Neural cell (in vitro differentiated cells): ENCODE measurements at regions not wholly inside any gene's neighbourhood (a gene's known extent, or its start where the extent isn't known, plus 50 kb on each side); places are given as distances from the start of the nearest gene placed in this dataset.

Source experiments
- H2AFZ ChIP-seq: fragments of 200-600, 300-800 bp; sonication (generic), shearing (Covaris generic); 2 replicates; pipeline ENCODE4 v1.6.0; 2014; ENCODE audit warnings: low read depth, mild to moderate bottlenecking, antibody characterized with exemption, low read length, moderate library complexity
- H3F3A ChIP-seq: fragments of 200-600 bp; shearing (Covaris generic); 2 replicates; pipeline ENCODE4 v1.6.1; 2016; ENCODE audit warnings: mild to moderate bottlenecking, moderate library complexity, mixed read lengths, antibody characterized with exemption, low read length; ENCODE audit not compliant: insufficient read depth, poor library complexity, severe bottlenecking
- H3K27ac ChIP-seq: fragments of 200-600, 300-800 bp; sonication (generic), shearing (Covaris generic); 2 replicates; pipeline ENCODE4 v1.5.1; 2014; ENCODE audit warnings: mild to moderate bottlenecking, low read length, moderate library complexity
- H3K27me3 ChIP-seq: fragments of 300-800, 200-600 bp; sonication (generic), shearing (Covaris generic); 2 replicates; pipeline ENCODE4 v1.6.0; 2014; ENCODE audit warnings: mild to moderate bottlenecking, low read depth, low read length, moderate library complexity; ENCODE audit not compliant: insufficient read depth
- H3K36me3 ChIP-seq: fragments of 300-800, 200-600 bp; sonication (generic), shearing (Covaris generic); 2 replicates; pipeline ENCODE4 v1.5.1; 2014; ENCODE audit warnings: mild to moderate bottlenecking, antibody characterized with exemption, low read length, moderate library complexity; ENCODE audit not compliant: insufficient read depth
- H3K4me2 ChIP-seq: fragments of 300-800, 200-600 bp; sonication (generic), shearing (Covaris generic); 2 replicates; pipeline ENCODE4 v1.6.0; 2014; ENCODE audit warnings: mild to moderate bottlenecking, low read length
- H3K4me3 ChIP-seq: fragments of 300-800, 200-600 bp; sonication (generic), shearing (Covaris generic); 2 replicates; pipeline ENCODE4 v1.5.1; 2014; ENCODE audit warnings: mild to moderate bottlenecking, low read length, moderate library complexity
- H3K79me2 ChIP-seq: fragments of 200-600 bp; shearing (Covaris generic); replicated peaks from 2 replicates; pipeline ENCODE4 v1.6.0; 2014; ENCODE audit warnings: mild to moderate bottlenecking, low read length, moderate library complexity; ENCODE audit not compliant: insufficient read depth
- H3K9ac ChIP-seq: fragments of 300-800, 200-600 bp; sonication (generic), shearing (Covaris generic); 2 replicates; pipeline ENCODE4 v1.6.1; 2016; ENCODE audit warnings: mild to moderate bottlenecking, low read length, mixed read lengths
- H3K9me2 ChIP-seq: fragments of 200-600 bp; shearing (Covaris generic); 2 replicates; pipeline ENCODE4 v1.6.1; 2016; ENCODE audit warnings: mild to moderate bottlenecking, low read length, mixed read lengths; ENCODE audit not compliant: insufficient read depth
- H3K9me3 ChIP-seq: fragments of 200-600, 300-800 bp; sonication (generic), shearing (Covaris generic); 2 replicates; pipeline ENCODE4 v1.6.1; 2016; ENCODE audit warnings: mild to moderate bottlenecking, mixed run types, low read length, moderate library complexity, mixed read lengths
- H4K20me1 ChIP-seq: fragments of 200-600 bp; shearing (Covaris generic); 2 replicates; pipeline ENCODE4 v1.6.1; 2016; ENCODE audit warnings: mild to moderate bottlenecking, mixed run types; ENCODE audit not compliant: insufficient read depth
- CTCF ChIP-seq: fragments of 450-650 bp; IDR thresholded peaks from 2 replicates; pipeline ENCODE4 v1.5.1; 2014; ENCODE audit warnings: antibody characterized with exemption, mild to moderate bottlenecking, moderate library complexity; ENCODE audit not compliant: poor library complexity, severe bottlenecking
- EP300 ChIP-seq: fragments of 450-650 bp; conservative IDR thresholded peaks from 2 replicates; pipeline ENCODE4 v1.6.1; 2014; ENCODE audit warnings: antibody characterized with exemption, mild to moderate bottlenecking, moderate library complexity; ENCODE audit not compliant: poor library complexity, severe bottlenecking
- EZH2 ChIP-seq: fragments of 200-600, 300-800 bp; shearing (Covaris generic), sonication (generic); IDR thresholded peaks from 2 replicates; pipeline ENCODE4 v1.6.1; 2014; ENCODE audit warnings: antibody characterized with exemption, low read length, borderline replicate concordance, mild to moderate bottlenecking; ENCODE audit not compliant: insufficient read depth, poor library complexity, severe bottlenecking
- POLR2AphosphoS5 ChIP-seq: IDR thresholded peaks from 2 replicates; pipeline ENCODE4 v1.6.1; 2012
- RAD21 ChIP-seq: fragments of 450-650 bp; conservative IDR thresholded peaks from 2 replicates; pipeline ENCODE4 v1.6.1; 2014; ENCODE audit warnings: antibody characterized with exemption, mild to moderate bottlenecking, moderate library complexity
- REST ChIP-seq: IDR thresholded peaks from 2 replicates; pipeline ENCODE4 v1.6.1; 2012; ENCODE audit warnings: borderline replicate concordance
- SMC3 ChIP-seq: fragments of 450-650 bp; conservative IDR thresholded peaks from 2 replicates; pipeline ENCODE4 v1.6.1; 2014; ENCODE audit warnings: antibody characterized with exemption, mild to moderate bottlenecking, moderate library complexity; ENCODE audit not compliant: poor library complexity
- TAF1 ChIP-seq: IDR thresholded peaks from 2 replicates; pipeline ENCODE4 v1.6.1; 2012; ENCODE audit warnings: low read depth

- Histone ChIP-seq H3K9me3 (peaks cover 5% of the 10 kb centered on the region), H3K9ac (no peak overlapping the region), H3K4me3 (no peak overlapping the region), H3K79me2 (no peaks in the 10 kb centered on the region), H3K4me2 (no peak overlapping the region), H2AFZ (no peak overlapping the region), H4K20me1 (no peaks in the 10 kb centered on the region), H3K27me3 (no peaks in the 10 kb centered on the region), H3K9me2 (no peaks in the 10 kb centered on the region), H3F3A (no peaks in the 10 kb centered on the region), H3K36me3 (no peaks in the 10 kb centered on the region), H3K27ac (no peak overlapping the region)
- TF ChIP-seq EZH2 (no peak), TAF1 (no peak), POLR2AphosphoS5 (no peak), RAD21 (no peak), REST (no peak), EP300 (no peak), SMC3 (no peak), CTCF (no peak)
These were observed 84.1 kb upstream of the FREM3 start for GRCh38 chr4:143784567-143784966.

GRCh38 chr4:143782521-143782920 lies 82.0 kb upstream of the FREM3 start:
- no peaks in the 10 kb centered on the region for H3K9me2 ChIP-seq

More at GRCh38 chr4:143782521-143782920, 82.0 kb upstream of the FREM3 start:
- peaks cover 5% of the 10 kb centered on the region for H3K9me3 ChIP-seq
- H3K9ac ChIP-seq, result no peak overlapping the region
- H3K27ac ChIP-seq, result no peak overlapping the region
- no peak overlapping the region for H2AFZ ChIP-seq
- H3K36me3 ChIP-seq, result no peaks in the 10 kb centered on the region
- H4K20me1 ChIP-seq, result no peaks in the 10 kb centered on the region
- no peak for TF ChIP-seq EZH2
- H3K4me2 ChIP-seq, result no peak overlapping the region
- H3K27me3 ChIP-seq, result no peaks in the 10 kb centered on the region
- no peaks in the 10 kb centered on the region for H3F3A ChIP-seq
- H3K4me3 ChIP-seq, result no peak overlapping the region
- no peaks in the 10 kb centered on the region for H3K79me2 ChIP-seq
